ENCODE measurements at regions not wholly inside any gene's neighbourhood (a gene's known extent, or its start where the extent isn't known, plus 50 kb on each side); places are given as distances from the start of the nearest gene placed in this dataset.

- Histone ChIP-seq H3K36me3 (no peaks in the 10 kb centered on the region), H3K4me3 (no peak overlapping the region), H3K27me3 (no peaks in the 10 kb centered on the region), H3K4me1 (ENCODE audit: low read depth) (peaks cover 61% of the 10 kb centered on the region), H3K9me3 (ENCODE audit: low read depth) (no peaks in the 10 kb centered on the region), H3K27ac (no peak overlapping the region)
- no peak for DNase-seq (ENCODE audit: low read depth in 1 of 2, low spot score in 1 of 2)
- TF ChIP-seq CTCF (IDR thresholded peaks at IDR 0.05; ENCODE audit: low read depth, low read length) = no peak
Observed at GRCh38 chr18:61756244-61756643, 136.6 kb downstream of the RNF152 start.

- Histone ChIP-seq H3K27me3 (no peaks in the 10 kb centered on the region), H3K4me3 (no peak overlapping the region), H3K9me3 (ENCODE audit: low read depth) (no peaks in the 10 kb centered on the region), H3K4me1 (ENCODE audit: low read depth) (peaks cover 68% of the 10 kb centered on the region), H3K27ac (no peak overlapping the region), H3K36me3 (no peaks in the 10 kb centered on the region)
- peak in 1 of 2 donors; percentile 33 for DNase-seq (ENCODE audit: low read depth in 1 of 2, low spot score in 1 of 2)
- TF ChIP-seq CTCF (IDR thresholded peaks at IDR 0.05; ENCODE audit: low read depth, low read length) = no peak
Observed at GRCh38 chr18:61755555-61755954, 137.3 kb downstream of the RNF152 start.

DNA sequence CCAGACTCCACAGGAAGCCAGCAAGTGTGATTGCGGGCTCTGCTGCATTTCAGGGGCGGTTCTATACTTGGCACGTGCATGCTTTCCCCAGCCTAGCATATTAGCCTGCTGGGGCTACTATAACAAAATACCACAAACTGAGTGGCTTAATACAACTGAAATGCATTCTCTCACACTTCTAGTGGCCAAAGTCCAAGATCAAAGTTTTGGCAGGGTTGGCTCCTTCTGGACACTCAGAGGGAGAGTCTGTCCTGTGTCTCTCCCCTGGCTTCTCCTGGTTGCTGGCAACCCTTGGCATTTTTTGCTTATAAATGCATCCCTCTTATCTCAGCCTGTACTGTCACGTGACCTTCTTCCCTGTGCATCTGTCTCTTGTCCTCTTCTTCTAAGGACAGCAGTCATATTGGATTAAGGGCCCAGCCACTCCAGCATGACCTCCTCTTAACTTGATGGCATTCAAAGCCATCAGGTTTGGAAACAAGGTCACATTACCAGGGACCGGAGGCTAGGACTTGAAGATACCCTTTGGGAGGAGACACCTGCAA lies 138.7 kb downstream of the RNF152 start:
- peak in 1 of 2 donors; percentile 58 for DNase-seq (ENCODE audit: low read depth in 1 of 2, low spot score in 1 of 2)
- Histone ChIP-seq H3K4me3 (no peak overlapping the region), H3K4me1 (ENCODE audit: low read depth) (peaks cover 68% of the 10 kb centered on the region), H3K27me3 (no peaks in the 10 kb centered on the region), H3K27ac (peak overlapping the region; percentile 58), H3K36me3 (no peaks in the 10 kb centered on the region), H3K9me3 (ENCODE audit: low read depth) (no peaks in the 10 kb centered on the region)
- no peak for TF ChIP-seq CTCF (IDR thresholded peaks at IDR 0.05; ENCODE audit: low read depth, low read length)

GRCh38 chr18:61753373-61753772 lies 139.4 kb downstream of the RNF152 start:
- no peak overlapping the region for H3K4me3 ChIP-seq
- H3K27me3 ChIP-seq = no peaks in the 10 kb centered on the region
- H3K9me3 ChIP-seq (ENCODE audit: low read depth) = no peaks in the 10 kb centered on the region
- peak overlapping the region; percentile 58 for H3K27ac ChIP-seq
- no peak for DNase-seq (ENCODE audit: low read depth in 1 of 2, low spot score in 1 of 2)
- H3K4me1 ChIP-seq (ENCODE audit: low read depth) = peaks cover 68% of the 10 kb centered on the region
- no peak for TF ChIP-seq CTCF (IDR thresholded peaks at IDR 0.05; ENCODE audit: low read depth, low read length)
- no peaks in the 10 kb centered on the region for H3K36me3 ChIP-seq

DNA sequence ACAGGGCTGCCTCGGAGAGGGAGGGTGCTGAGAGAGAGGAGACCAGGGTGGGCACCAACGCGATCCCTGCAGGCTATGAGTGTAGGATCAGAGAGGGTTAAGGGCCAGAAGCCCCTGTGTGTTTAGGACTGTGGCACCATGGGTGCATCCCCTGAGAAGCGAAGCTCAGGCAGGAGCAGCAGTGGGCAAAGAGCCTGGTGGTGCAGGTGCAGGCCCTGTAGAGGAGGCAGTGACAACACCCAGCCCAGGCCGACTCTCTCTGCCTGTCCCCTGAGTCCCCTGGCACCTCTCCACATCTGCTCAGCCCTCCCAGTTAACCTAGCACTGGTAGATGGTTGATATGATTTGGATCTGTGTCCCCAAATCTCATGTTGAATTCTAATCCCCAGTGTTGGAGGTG lies 139.8 kb downstream of the RNF152 start:
- Histone ChIP-seq H3K9me3 (ENCODE audit: low read depth) (no peaks in the 10 kb centered on the region), H3K4me1 (ENCODE audit: low read depth) (peaks cover 68% of the 10 kb centered on the region), H3K27ac (peak overlapping the region; percentile 58), H3K36me3 (no peaks in the 10 kb centered on the region), H3K4me3 (no peak overlapping the region), H3K27me3 (no peaks in the 10 kb centered on the region)
- no peak for TF ChIP-seq CTCF (IDR thresholded peaks at IDR 0.05; ENCODE audit: low read depth, low read length)
- DNase-seq (ENCODE audit: low read depth in 1 of 2, low spot score in 1 of 2) = no peak

Data from cardiac muscle cell (in vitro differentiated cells and primary cell).